HL-60 (cell line): ENCODE measurements at regions not wholly inside any gene's neighbourhood (a gene's known extent, or its start where the extent isn't known, plus 50 kb on each side); places are given as distances from the start of the nearest gene placed in this dataset.

Experiments used
- GABPA ChIP-seq: IDR thresholded peaks from 2 replicates; pipeline ENCODE4 v1.6.1; 2012; ENCODE audit warnings: low read depth
- POLR2AphosphoS5 ChIP-seq: IDR thresholded peaks from 2 replicates; pipeline ENCODE4 v1.6.1; 2012; ENCODE audit warnings: low read depth
- TF ChIP-seq, protein P1 (sequence below): IDR thresholded peaks from one replicate; pipeline ENCODE4 v1.5.1; 2011; ENCODE audit warnings: low read length, control low read depth, inconsistent platforms; ENCODE audit not compliant: insufficient read depth
- TF ChIP-seq, protein P2 (sequence below): IDR thresholded peaks from 2 replicates; pipeline ENCODE4 v1.6.1; 2012; ENCODE audit warnings: low read depth; ENCODE audit not compliant: insufficient replicate concordance

DNA sequence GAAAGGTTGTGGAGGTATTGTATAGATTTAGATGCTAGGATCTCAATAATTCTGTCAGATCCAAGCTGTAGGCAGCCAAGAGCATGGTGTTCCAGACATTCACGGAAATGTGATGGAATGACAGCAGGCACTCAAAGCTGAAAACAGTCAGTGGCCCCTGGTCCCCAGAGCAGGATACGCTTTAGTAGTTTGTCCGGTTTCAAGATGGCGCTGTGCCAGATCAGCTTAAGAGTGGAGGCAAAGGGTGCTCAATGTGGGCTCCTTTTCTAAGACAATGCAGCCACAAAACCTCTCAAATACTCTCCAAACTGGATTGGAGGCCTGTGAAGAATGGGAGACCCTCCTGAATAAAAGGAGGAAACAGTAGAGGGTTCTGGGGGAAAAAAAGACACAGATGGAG is 291.2 kb upstream of the HS3ST1 start:
- TF ChIP-seq, protein P1, sequence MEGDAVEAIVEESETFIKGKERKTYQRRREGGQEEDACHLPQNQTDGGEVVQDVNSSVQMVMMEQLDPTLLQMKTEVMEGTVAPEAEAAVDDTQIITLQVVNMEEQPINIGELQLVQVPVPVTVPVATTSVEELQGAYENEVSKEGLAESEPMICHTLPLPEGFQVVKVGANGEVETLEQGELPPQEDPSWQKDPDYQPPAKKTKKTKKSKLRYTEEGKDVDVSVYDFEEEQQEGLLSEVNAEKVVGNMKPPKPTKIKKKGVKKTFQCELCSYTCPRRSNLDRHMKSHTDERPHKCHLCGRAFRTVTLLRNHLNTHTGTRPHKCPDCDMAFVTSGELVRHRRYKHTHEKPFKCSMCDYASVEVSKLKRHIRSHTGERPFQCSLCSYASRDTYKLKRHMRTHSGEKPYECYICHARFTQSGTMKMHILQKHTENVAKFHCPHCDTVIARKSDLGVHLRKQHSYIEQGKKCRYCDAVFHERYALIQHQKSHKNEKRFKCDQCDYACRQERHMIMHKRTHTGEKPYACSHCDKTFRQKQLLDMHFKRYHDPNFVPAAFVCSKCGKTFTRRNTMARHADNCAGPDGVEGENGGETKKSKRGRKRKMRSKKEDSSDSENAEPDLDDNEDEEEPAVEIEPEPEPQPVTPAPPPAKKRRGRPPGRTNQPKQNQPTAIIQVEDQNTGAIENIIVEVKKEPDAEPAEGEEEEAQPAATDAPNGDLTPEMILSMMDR, result no peak
- TF ChIP-seq POLR2AphosphoS5 (no peak), GABPA (no peak)
- TF ChIP-seq, protein P2, sequence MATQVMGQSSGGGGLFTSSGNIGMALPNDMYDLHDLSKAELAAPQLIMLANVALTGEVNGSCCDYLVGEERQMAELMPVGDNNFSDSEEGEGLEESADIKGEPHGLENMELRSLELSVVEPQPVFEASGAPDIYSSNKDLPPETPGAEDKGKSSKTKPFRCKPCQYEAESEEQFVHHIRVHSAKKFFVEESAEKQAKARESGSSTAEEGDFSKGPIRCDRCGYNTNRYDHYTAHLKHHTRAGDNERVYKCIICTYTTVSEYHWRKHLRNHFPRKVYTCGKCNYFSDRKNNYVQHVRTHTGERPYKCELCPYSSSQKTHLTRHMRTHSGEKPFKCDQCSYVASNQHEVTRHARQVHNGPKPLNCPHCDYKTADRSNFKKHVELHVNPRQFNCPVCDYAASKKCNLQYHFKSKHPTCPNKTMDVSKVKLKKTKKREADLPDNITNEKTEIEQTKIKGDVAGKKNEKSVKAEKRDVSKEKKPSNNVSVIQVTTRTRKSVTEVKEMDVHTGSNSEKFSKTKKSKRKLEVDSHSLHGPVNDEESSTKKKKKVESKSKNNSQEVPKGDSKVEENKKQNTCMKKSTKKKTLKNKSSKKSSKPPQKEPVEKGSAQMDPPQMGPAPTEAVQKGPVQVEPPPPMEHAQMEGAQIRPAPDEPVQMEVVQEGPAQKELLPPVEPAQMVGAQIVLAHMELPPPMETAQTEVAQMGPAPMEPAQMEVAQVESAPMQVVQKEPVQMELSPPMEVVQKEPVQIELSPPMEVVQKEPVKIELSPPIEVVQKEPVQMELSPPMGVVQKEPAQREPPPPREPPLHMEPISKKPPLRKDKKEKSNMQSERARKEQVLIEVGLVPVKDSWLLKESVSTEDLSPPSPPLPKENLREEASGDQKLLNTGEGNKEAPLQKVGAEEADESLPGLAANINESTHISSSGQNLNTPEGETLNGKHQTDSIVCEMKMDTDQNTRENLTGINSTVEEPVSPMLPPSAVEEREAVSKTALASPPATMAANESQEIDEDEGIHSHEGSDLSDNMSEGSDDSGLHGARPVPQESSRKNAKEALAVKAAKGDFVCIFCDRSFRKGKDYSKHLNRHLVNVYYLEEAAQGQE, result no peak
